Head of caudate nucleus (tissue), 42 donors: ENCODE measurements at regions not wholly inside any gene's neighbourhood (a gene's known extent, or its start where the extent isn't known, plus 50 kb on each side); places are given as distances from the start of the nearest gene placed in this dataset.
"Not testable (repeated sequence)": the region's sequence is repeated elsewhere in the genome, so short reads cannot be mapped to it uniquely, and the experiment has no call there.

Experiments
- DNase-seq, 42 donors: peaks; one replicate each; pipeline versions ENCODE4 v3.0.0 to v3.0.0-alpha.2; 2020 to 2021; ENCODE audit warnings: mixed read lengths in 7 of 42
- intact Hi-C: fragments of 100-400 bp; cut with DNase I; formaldehyde crosslinking; loops from one replicate; pipeline ENCODE4 v1.15.0; 2022

GRCh38 chr3:165526367-165526766 lies 310.9 kb downstream of the BCHE start:
- no peak for DNase-seq
- intact Hi-C loops, result no loop called here

- intact Hi-C loops, result no loop called here
- DNase-seq, result no peak
These were observed 313.4 kb downstream of the BCHE start for GRCh38 chr3:165523801-165524200.

- intact Hi-C loops, result no loop called here
- DNase-seq, result no peak
These were observed 314.8 kb downstream of the BCHE start for GRCh38 chr3:165522386-165522785.

DNA sequence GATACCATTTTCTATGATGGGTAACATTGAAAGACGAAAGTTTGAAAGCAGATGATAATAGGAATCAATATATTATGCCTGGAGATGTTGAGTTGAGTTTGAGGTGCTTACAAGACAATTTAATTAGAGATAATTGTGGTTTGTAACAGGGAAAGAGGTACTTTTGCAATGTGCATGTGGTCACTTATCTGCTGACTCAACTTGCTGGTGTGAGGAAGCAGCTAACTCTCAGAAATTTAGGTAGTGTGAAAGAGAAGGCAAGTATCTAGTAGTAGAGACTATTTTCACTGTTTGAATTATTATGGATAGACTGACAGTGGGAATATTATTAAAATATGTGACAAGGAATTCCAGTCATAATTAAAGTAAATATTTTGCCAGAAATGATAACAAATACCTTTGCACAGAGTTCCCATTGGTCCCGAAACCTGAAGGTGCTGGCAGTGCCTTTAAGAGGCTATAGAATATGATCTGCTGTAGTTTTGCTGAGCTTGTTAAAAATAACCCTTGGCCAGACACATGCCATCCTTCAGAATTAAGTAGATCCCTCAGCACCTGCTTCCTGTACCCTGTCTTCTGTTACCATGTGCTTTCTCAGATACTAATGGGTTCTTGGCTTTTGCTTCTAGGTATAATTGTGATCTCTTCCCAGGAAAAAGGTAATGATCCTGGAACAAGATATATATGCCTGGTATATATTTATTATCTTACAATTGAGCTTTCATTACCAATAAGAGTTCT lies 315.9 kb downstream of the BCHE start:
- no peak for DNase-seq
- intact Hi-C loops, result no loop called here

- no peak for DNase-seq
- intact Hi-C loops, result no loop called here
These were observed 317.5 kb downstream of the BCHE start for GRCh38 chr3:165519687-165520086.

GRCh38 chr3:165518346-165518745 lies 318.9 kb downstream of the BCHE start:
- no peak for DNase-seq
- intact Hi-C loops, result no loop called here

GRCh38 chr3:165513715-165514701 lies 317.8 kb upstream of the SLITRK3 start:
- DNase-seq, result no peak
- intact Hi-C loops, result no loop called here

GRCh38 chr3:165507576-165507975 lies 311.4 kb upstream of the SLITRK3 start:
- no peak for DNase-seq
- intact Hi-C loops, result no loop called here

GRCh38 chr3:165507060-165507459 lies 310.9 kb upstream of the SLITRK3 start:
- no peak for DNase-seq
- intact Hi-C loops, result no loop called here

- intact Hi-C loops, result no loop called here
- DNase-seq, result no peak
These were observed 309.5 kb upstream of the SLITRK3 start for GRCh38 chr3:165505657-165506056.

- DNase-seq, result no peak
- intact Hi-C loops, result no loop called here
These were observed 308.4 kb upstream of the SLITRK3 start for GRCh38 chr3:165504554-165504953.

DNA sequence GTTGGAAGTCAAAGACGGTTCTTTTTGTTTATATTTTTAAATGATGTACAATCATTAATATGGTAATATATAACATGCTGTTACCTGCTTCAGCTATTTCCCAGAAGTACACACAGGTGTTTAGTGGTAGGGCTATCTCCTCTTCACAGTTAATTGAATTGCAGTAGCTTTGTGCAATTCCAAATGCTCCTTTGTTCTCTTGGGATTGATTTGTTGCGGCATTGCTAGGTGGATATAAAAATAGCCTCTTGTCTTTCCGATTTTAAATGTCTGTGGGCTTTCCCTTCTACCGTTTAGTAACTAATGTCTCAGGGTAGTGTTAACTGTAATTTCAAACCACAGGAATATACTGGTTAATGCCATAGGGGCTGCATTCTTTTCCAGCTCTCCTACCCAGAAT lies 307.6 kb upstream of the SLITRK3 start:
- intact Hi-C loops, result no loop called here
- DNase-seq, result no peak

DNA sequence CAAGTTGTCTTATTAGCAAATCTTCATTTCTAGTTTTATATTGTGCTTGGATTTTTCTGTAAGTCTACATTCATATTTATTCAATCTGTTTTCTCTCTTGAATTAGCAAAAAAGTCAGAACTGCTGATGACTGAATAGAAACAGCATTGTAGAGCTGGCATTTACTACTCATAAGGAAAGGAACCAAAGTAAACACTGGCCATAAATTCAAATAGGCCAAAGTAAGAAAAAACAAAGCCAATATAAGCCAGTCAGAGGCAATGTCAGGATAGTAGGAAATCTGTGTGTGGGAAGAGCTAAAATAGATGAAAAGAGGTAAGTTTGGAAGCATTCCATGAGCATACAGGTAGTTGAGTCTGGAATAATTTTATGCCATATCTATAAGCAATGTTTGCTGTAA lies 307.2 kb upstream of the SLITRK3 start:
- intact Hi-C loops, result no loop called here

GRCh38 chr3:165502707-165503106 lies 306.5 kb upstream of the SLITRK3 start:
- DNase-seq, result no peak
- intact Hi-C loops, result no loop called here

More for the DNA sequence above, 307.2 kb upstream of the SLITRK3 start:
- DNase-seq, result no peak

DNA sequence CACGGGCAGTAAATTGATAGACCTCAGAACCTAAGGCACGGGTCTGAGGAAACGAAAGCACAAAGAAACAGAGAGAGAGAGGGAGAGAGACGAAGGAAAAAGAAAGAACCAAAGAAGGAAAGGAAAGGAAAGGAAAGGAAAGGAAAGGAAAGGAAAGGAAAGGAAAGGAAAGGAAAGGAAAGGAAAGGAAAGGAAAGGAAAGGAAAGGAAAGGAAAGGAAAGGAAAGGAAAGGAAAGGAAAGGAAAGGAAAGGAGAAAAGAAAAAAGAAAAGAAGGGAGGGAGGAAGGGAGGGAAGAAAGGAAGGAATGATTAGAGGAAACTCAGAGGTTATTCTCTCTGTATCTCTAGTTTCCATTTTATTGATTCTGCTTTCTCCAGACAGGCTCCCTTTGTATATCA lies 302.6 kb upstream of the SLITRK3 start:
- intact Hi-C loops, DNase-seq: not testable (repeated sequence)

DNA sequence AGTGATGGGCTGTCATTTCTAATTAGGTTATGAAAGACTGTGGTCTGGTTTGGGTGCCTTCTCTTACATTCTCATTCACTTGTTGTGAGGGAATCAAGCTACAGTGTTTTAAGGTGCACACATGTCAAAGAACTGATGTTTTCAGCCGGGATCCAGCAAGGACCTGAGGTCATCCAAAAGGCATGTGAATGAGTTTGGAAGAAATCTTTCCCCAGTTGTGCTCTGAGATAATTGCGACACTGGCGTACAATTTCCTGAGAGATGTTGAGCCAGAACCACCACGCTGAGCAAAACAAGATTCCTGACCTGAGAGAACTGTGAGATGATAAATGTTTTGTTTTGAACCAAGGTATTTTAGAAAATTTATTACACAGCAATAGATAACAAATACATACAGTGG lies 295.3 kb upstream of the SLITRK3 start:
- intact Hi-C loops, result no loop called here
- no peak for DNase-seq

GRCh38 chr3:165476399-165477060 lies 280.3 kb upstream of the SLITRK3 start:
- intact Hi-C loops, result no loop called here
- DNase-seq, result no peak

DNA sequence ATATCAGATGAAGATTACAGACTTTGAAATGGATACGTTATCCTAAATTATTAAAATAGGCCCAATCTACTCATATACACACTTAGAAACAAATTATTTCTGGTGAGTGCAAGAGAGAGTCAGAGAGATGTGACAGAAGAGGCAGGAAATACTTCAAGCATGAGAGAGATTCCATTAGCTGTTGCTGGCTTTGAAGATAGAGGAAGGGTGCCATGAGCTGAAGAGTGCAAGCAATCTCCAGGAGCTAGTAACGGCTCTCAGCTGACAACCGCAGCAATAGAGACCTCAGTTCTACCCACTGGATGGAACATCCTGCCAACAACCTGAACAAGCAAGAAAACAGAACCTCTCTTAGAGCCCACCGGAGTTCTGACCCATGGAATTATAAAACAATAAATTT lies 270.7 kb upstream of the SLITRK3 start:
- no peak for DNase-seq
- intact Hi-C loops, result no loop called here

- intact Hi-C loops, result no loop called here
- DNase-seq, result no peak
These were observed 268.6 kb upstream of the SLITRK3 start for GRCh38 chr3:165464736-165465135.

DNA sequence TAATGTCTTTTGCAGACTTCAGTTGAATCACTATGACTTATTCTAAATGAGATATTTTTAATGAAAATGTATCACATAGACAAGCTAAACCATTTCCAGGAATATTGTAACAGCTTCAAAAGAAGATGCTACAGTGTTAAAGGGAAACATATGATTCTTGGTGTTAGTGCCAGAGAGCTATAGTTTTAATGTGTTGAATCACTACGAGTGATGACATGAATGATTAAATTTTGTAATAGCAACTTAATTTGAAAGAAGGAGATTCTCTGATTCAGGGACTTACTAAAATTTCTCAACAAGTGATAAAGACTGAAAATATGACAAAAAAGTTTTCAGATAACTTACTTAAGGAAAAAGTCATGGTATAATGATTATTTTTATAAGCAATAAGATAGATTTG lies 267.3 kb upstream of the SLITRK3 start:
- DNase-seq, result no peak
- intact Hi-C loops, result no loop called here
